Mucosa of rectum (tissue), 2 donors: ENCODE measurements at regions not wholly inside any gene's neighbourhood (a gene's known extent, or its start where the extent isn't known, plus 50 kb on each side); places are given as distances from the start of the nearest gene placed in this dataset.

Source experiments
- H3K27ac ChIP-seq, 2 donors: one replicate each; pipeline ENCODE4 v1.7.0; 2013; ENCODE audit warnings: inconsistent platforms in 2 of 2, low read depth in 2 of 2, low read length in 2 of 2
- H3K27me3 ChIP-seq, 2 donors: one replicate each; pipeline ENCODE4 v1.7.0; 2013; ENCODE audit warnings: low read length in 2 of 2; ENCODE audit not compliant: control insufficient read depth in 2 of 2, insufficient read depth in 2 of 2
- H3K36me3 ChIP-seq, 2 donors: one replicate each; pipeline ENCODE4 v1.7.0; 2013; ENCODE audit warnings: low read length in 2 of 2; ENCODE audit not compliant: control insufficient read depth in 2 of 2, insufficient read depth in 2 of 2
- H3K4me1 ChIP-seq, 2 donors: one replicate each; pipeline ENCODE4 v1.7.0; 2013; ENCODE audit warnings: low read length in 2 of 2, mild to moderate bottlenecking in 1 of 2; ENCODE audit not compliant: control insufficient read depth in 2 of 2, insufficient read depth in 2 of 2
- H3K4me3 ChIP-seq, 2 donors: one replicate each; pipeline ENCODE4 v1.7.0; 2013; ENCODE audit warnings: low read length in 2 of 2
- H3K9ac ChIP-seq, 2 donors: one replicate each; pipeline ENCODE4 v1.7.0; 2013; ENCODE audit warnings: low read length in 2 of 2, low read depth in 1 of 2, mild to moderate bottlenecking in 1 of 2
- H3K9me3 ChIP-seq, 2 donors: one replicate each; pipeline ENCODE4 v1.7.0; 2013; ENCODE audit warnings: low read length in 2 of 2; ENCODE audit not compliant: control insufficient read depth in 2 of 2
- donor health status: healthy.
- donor health status: Normal muscosa, but diverticular disease.

DNA sequence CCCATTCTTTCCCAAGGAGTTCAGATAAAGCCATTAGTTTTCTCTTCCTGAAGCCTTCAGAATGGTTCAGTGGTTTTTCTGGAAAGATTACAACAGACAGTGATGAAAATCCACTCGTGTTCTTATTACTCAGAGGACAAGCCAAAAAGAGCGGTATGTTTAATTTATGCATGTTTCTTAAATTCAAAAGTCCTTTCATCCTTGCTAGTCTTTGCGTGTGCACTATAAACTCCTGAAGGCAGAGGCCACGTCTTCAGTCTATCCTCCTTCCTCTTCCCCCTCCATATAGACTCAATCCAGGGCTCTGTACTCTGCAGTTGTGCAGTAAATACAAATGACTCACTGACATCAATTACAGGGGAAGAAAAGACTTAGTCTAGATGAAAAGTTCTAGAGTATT is 409.2 kb upstream of the PLXNA2 start:
- H3K27me3 ChIP-seq, result no peaks in the 10 kb centered on the region
- H3K36me3 ChIP-seq, result no peaks in the 10 kb centered on the region
- H3K9ac ChIP-seq, result no peak overlapping the region
- no peak overlapping the region for H3K27ac ChIP-seq
- no peaks in the 10 kb centered on the region for H3K4me1 ChIP-seq
- no peaks in the 10 kb centered on the region for H3K9me3 ChIP-seq
- no peak overlapping the region for H3K4me3 ChIP-seq

DNA sequence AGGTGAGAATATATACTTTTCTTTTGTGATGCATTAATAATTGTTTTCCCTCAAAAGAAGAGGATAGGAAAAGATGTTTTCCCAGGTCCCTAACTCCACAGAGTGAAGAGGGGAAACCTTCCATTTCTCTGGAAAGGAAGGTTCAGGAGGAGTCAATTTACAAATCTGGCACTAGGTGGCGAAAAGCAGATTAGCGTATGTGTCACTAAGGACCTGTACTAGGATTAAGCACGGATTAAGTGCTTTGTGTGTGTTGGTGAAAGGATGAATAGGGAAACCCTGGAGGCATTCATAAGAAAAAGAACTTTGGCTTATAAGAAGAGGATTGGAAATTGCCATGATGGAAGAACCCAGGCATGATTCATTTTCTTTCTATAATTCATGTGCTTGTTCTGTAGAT is 410.1 kb upstream of the PLXNA2 start:
- Histone ChIP-seq H3K27ac (no peak overlapping the region), H3K4me1 (no peaks in the 10 kb centered on the region), H3K27me3 (no peaks in the 10 kb centered on the region), H3K9me3 (no peaks in the 10 kb centered on the region), H3K36me3 (no peaks in the 10 kb centered on the region), H3K9ac (no peak overlapping the region), H3K4me3 (no peak overlapping the region)

DNA sequence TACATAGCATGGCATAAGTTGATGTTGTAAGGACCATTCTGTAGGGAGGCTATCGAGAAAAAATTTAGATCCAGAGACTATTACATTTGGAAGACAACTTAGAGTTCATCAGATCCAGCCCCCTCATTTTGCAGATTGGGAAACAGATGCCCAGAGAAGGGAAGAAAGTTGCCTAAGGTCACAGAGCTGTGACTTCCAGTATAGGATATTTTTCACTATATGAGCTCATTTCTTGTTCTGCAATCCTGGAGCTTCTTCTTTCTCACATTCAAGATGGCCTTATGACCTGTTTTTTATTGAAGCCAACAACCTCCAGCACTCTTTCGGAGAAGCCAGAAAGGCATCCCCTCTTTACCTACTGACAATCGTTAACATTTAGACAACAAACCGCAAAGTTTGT is 421.8 kb upstream of the PLXNA2 start:
- no peak overlapping the region for H3K4me3 ChIP-seq
- no peaks in the 10 kb centered on the region for H3K4me1 ChIP-seq
- no peaks in the 10 kb centered on the region for H3K36me3 ChIP-seq
- no peak overlapping the region for H3K27ac ChIP-seq
- peaks cover 0 to 2% of the 10 kb centered on the region in 2 donors for H3K27me3 ChIP-seq
- no peaks in the 10 kb centered on the region for H3K9me3 ChIP-seq
- H3K9ac ChIP-seq, result no peak overlapping the region

DNA sequence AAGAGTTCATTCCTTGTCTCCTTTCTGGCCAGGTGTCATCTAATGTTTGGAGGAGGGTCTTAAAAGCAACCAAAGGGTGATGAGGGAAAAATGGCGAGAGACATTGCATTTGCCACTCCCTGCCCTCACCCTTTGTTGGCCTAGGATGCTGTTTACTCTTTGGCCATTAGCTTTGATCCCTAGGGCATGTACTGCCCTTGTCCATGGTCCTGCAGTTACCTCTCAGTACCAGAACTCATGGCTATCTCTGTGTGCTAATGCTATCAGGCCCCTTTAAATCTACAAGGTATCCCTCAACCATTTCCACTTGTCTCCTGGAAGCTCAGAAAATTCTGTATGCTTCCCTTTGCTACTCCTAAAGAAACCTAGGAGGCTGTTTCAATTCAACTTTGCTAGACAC is 424.8 kb upstream of the PLXNA2 start:
- Histone ChIP-seq H3K4me3 (no peak overlapping the region), H3K9me3 (no peaks in the 10 kb centered on the region), H3K36me3 (no peaks in the 10 kb centered on the region), H3K4me1 (no peaks in the 10 kb centered on the region), H3K27ac (no peak overlapping the region), H3K27me3 (peaks cover 0 to under 1% of the 10 kb centered on the region in 2 donors), H3K9ac (no peak overlapping the region)

DNA sequence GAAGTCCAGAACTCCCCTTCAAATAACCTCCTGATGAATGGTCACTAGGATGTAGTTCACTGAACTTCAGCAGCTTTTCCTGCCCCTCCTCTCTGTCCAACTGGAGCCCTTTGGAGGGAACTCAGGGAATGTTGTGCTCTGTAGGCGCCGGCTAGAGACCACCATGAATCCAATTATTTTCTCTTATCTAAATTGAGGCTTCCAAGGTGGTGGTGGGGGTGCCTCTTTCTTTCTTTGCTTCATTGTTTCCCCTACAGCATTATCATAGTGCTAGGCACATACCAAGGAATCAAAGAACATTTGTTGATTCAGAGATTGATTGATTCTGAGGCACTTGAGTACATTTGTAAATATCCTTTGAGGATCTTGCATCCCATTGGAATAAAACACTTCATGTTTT is 426.6 kb upstream of the PLXNA2 start:
- Histone ChIP-seq H3K4me1 (no peaks in the 10 kb centered on the region), H3K9me3 (no peaks in the 10 kb centered on the region), H3K4me3 (no peak overlapping the region), H3K27ac (no peak overlapping the region), H3K27me3 (no peaks in the 10 kb centered on the region), H3K9ac (no peak overlapping the region), H3K36me3 (no peaks in the 10 kb centered on the region)

DNA sequence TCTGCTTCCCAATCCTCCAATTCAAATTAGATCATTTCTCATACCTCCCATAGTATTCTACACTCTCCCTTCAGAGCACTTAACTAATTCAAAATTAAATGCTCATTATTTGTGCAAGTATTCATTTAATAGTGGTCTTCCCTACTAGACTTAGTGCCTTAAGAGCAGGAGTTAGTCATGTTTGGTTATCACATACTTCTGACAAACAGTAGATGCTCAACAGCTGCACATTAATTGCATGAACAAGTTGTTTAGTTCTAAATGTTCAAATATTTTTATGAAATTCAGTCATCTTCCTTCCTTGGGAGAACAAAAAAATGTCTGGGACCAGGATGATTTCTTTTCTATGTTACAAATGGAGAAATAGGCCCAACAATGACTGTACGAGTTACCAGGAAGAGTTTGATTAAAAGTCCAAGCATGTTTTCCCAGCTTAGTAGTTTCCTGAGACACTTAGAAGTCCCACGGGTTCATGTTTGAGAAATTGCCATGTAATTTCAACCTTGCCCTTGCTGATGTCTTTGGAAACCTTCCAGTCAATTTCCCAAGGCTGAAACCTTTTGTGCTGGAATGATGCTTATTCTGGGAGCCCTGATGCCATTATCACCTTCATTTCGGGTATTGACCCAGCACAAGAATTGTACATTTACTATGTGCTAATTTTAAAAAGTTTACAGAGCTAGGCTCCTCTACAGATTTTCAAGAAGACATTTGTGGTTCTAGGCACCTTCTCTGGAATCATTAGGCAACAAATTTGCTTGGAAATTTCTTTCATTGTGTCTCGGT is 437.9 kb upstream of the PLXNA2 start:
- no peak overlapping the region for H3K4me3 ChIP-seq
- H3K27me3 ChIP-seq, result no peaks in the 10 kb centered on the region
- H3K9ac ChIP-seq, result no peak overlapping the region
- H3K27ac ChIP-seq, result peak overlapping the region; percentile 6 to 18
- H3K4me1 ChIP-seq, result no peaks in the 10 kb centered on the region
- no peaks in the 10 kb centered on the region for H3K36me3 ChIP-seq
- no peaks in the 10 kb centered on the region for H3K9me3 ChIP-seq

DNA sequence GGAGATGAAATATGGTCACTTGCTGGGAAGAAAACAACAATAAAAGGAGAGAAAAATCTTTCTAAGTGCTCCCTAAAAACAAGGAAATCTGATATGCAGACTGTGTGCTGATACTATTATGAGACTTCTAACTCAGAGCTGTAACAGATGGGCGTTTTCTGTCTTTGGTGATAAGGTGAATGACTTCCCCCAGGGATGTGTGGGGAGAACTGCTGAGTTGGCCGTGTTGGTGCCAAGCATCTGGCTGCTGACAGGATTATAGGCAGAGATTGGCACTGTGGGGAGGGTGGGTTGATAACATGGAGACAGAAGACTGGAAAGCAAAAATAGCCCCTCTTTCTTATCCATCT is 438.5 kb upstream of the PLXNA2 start:
- Histone ChIP-seq H3K9ac (no peak overlapping the region), H3K27me3 (no peaks in the 10 kb centered on the region), H3K4me1 (no peaks in the 10 kb centered on the region), H3K4me3 (no peak overlapping the region), H3K27ac (peak overlapping the region; percentile 6 to 18), H3K9me3 (no peaks in the 10 kb centered on the region), H3K36me3 (no peaks in the 10 kb centered on the region)

DNA sequence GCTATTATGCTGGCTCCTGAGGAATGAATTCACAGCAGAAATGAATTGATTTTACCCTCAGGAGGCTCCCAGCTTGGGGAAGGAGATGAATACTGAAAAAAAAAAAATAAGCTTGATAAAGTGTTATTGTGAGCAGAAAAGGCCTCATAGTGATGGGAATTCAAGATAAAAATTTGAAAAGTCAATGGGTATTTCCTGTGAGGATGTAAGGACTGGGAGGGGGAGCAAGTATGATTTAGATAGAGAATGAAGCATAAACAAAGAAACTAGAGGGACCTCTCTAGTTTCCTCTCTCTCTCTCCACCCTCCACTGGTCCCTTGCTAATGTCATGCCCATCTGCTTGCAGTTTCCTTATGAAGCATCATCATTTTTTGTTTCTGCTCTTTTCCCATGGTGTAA is 439.0 kb upstream of the PLXNA2 start:
- no peak overlapping the region for H3K4me3 ChIP-seq
- no peaks in the 10 kb centered on the region for H3K9me3 ChIP-seq
- H3K4me1 ChIP-seq, result no peaks in the 10 kb centered on the region
- no peaks in the 10 kb centered on the region for H3K27me3 ChIP-seq
- H3K36me3 ChIP-seq, result no peaks in the 10 kb centered on the region
- no peak overlapping the region for H3K27ac ChIP-seq
- H3K9ac ChIP-seq, result no peak overlapping the region

DNA sequence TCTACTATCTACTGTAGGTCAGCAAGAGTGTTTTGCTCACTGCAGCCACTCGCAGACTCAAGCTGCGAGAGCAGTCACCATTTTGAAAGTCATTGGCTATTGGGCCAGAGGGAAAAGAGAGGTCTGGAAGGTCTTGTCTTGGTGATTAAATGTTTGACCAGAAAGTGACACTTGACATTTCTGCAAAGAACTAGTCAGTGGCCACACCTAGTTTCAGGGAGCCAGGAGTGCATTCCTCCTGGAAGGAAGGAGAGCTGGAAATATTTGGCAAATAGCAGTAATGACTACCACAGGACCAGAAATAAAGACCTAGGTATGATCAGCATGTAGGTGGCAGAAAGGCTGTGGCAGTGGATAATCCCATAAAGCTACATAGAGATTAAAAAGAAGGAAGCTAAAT is 440.0 kb upstream of the PLXNA2 start:
- Histone ChIP-seq H3K9me3 (peaks cover 0 to 3% of the 10 kb centered on the region in 2 donors), H3K27ac (no peak overlapping the region)

DNA sequence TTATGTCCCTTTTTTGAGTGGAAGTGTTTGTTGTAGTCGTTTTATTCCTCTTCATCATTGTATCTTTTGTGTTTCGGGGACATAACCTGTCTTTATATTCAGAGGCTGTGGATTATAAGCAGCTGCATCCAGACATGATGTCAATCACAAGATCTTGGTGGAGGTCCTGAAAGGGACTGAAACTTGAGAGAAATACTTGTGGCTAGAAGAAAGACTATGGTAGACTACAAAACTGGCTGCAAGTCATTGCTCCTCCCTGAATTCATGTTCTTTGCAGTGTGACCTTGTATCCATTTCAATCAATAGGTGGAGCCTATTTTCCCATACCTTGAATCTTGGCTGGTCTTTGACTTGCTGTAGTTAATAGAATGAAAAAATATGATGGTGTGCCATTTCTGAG is 442.4 kb upstream of the PLXNA2 start:
- H3K4me1 ChIP-seq, result peaks cover 0 to 4% of the 10 kb centered on the region in 2 donors
- H3K27me3 ChIP-seq, result no peaks in the 10 kb centered on the region
- H3K4me3 ChIP-seq, result no peak overlapping the region
- H3K27ac ChIP-seq, result no peak overlapping the region
- H3K36me3 ChIP-seq, result no peaks in the 10 kb centered on the region
- H3K9me3 ChIP-seq, result peaks cover 0 to 3% of the 10 kb centered on the region in 2 donors
- H3K9ac ChIP-seq, result no peak overlapping the region

More for the DNA sequence above, 440.0 kb upstream of the PLXNA2 start:
- Histone ChIP-seq H3K4me1 (peaks cover 0 to 4% of the 10 kb centered on the region in 2 donors), H3K27me3 (no peaks in the 10 kb centered on the region), H3K36me3 (no peaks in the 10 kb centered on the region), H3K9ac (no peak overlapping the region), H3K4me3 (no peak overlapping the region)
